EH (cell line): ENCODE measurements at regions not wholly inside any gene's neighbourhood (a gene's known extent, or its start where the extent isn't known, plus 50 kb on each side); places are given as distances from the start of the nearest gene placed in this dataset.

Source experiments
- DNase-seq: peaks from one replicate; pipeline ENCODE4 v3.0.0-alpha.2; 2015; ENCODE audit warnings: low read depth

DNA sequence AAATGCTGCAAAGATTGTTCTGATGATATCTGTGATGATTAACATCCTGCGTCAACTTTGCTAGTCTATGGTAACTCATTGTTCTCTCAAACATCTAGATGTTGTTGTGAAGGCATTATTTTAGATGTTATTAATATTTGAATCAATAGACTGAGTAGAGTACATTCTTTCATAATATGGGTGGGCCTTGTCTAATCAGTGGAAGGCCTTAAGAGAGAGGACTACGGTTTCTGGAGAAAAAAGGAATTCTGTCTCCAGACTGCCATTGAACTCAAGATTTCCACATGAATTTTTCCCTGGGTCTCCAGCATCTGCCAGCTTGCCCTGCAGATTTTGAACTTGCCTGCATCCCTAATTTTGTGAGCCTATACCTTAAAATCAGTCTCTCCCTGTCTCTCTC, 2381.1 kb upstream of the AGA start:
- no peak for DNase-seq

DNA sequence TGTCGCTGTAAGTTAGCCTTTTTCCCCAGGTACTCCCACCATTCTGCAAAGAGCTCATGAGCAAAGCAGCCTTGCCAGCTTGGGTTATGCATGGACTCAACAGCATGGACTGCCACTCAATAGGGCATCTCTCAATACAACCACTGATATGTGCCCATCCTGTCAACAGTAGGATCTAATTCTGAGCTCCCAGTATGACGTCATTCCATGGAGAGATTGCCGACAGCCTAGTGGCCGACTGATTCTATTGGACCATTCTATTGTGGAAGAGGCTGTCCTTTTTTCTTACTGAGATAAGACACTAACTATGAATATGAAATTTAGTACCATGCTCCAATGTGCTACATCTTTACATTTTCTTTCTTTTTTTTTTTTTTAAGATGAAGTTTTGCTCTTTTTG, 2389.0 kb upstream of the AGA start:
- no peak for DNase-seq

DNA sequence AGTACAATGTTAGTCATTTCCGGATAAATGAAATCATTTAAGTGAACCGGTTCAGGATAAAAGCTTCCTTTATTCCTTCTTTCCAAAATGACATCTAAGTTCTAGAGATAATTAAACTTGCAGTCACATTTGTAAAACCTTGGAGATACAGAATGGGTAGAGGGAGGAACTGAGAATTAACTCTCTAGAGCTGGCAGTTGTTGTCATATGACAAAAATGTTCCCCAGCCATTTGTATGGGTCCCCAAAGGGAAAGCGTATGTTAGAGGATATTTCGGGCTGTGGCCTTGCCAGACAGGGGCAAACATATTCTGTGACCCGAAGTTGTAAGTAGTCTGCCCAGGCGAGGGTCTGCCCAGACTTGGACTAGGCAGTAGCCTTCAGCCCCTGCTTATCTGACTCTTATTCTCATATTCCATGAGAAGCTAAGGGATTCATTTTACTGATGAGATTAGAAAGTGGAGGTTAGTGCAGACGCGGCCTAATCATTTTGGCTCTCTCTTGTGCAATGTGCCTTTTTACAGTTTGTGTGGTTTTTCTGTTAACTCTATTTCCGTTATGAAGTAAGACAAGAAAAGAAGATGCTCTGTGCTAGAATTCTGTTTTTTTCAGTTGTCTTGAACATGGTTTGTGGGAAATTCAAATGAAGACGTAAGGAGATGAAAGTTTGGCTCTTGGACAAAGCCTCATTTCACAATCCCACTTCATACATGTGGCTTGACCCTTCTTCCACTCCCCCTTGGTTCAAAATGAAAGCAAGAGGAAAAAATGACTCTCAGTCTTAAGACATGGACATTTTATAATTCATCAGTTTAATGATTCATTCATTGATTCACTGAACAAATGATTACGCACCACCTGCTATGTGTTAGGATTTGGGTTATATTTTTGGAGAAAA, 2394.2 kb upstream of the AGA start:
- DNase-seq, result no peak

DNA sequence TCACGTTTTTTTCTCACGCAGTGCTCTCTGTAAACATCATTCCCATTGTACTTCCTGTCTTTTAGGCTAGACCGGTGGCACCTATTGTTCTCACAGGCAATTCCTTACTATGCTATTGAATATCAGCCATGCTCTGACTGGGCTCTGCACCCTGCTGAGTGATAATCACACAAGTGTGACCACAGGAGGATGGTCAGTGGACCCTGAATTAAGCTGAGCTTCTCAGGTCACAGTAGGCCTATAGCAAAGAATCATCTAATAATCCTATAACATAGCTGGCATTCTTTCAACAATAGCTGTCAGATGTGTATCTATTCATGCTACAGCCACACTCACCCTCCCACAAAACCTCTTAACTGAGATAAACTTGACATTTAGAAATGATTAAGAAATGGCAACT, 2399.8 kb upstream of the TENM3 start:
- DNase-seq, result no peak

DNA sequence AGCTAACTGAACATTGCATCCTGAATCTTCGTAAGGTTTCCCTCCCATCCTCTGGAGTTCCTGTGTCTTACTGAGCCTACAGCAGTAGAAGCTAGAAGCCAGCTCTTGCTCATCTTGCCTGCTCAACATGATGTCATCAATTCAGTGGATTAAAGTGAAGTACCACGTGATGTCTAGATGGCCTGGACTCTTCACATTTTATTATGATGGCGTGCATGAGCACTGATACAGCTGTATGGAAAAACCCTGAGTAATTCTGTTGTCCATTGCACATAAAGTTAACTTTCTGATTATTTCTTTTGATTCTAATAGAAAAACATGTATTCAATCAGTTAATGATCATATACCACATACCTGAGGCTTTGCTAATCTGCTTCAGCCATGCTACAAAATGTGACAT, 2387.7 kb upstream of the TENM3 start:
- no peak for DNase-seq

DNA sequence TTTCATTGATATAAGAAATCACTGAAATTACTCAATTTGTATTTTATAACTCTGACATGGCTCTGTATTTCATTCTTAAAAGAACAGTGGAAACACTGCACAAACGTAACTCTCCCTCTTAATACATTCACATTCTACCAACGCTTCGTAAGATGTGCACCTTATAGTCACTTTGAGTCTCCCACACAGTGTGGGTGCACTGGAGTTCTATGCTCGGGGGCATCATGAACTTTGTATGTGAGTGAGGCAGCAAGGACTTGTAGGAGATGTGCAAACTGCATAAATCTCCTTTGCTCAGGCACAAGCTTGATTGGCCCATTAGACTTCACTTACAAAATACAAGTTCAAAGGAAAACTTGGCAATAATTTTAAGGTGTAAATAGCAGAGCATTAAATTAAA, 2385.0 kb upstream of the TENM3 start:
- no peak for DNase-seq

DNA sequence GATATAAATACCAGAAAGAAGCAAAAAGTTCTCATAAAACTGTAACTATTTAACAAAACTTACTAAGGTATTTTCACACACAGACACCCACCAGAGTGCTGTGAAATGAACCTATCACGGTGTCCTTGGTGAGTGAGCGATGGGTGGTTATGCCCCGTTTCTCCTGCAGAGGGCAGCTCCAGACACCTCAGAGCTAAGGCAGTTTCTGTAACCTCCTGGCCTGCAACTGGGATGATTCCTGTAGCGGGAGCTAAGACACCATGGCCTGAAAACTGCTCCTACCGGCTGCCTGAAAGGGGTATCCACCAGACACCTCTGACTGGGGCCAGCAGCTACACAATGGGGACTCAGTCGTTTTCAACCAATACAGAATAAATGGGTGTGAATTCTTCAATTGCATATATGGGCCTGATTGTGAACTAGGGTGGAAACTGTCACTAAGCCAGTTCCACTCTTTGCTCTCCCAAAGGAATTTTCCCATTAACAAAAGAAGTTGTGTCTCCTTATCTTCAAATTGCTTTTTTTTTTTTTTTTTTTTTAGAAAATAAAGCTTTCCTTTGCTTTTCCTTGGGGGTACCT, 2375.8 kb upstream of the TENM3 start:
- no peak for DNase-seq

DNA sequence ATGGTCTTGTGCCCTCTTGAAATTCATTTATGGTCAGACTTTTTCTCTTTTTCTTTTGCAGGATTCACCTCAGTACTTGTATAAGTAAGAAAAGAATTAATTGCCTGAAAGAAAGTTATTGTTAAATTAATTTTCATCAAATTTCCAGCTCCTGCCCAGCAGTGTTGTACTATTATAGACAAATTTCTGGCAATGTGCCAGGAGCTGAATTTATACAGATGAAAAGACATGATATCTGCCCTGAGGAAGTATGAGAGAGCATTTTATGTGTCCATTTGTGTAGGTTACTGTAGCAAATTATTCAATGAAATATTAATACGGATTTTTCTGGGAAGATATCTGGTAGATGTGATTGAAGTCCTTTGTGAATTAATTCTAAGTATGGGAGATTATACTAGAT, 2371.5 kb upstream of the TENM3 start:
- no peak for DNase-seq

DNA sequence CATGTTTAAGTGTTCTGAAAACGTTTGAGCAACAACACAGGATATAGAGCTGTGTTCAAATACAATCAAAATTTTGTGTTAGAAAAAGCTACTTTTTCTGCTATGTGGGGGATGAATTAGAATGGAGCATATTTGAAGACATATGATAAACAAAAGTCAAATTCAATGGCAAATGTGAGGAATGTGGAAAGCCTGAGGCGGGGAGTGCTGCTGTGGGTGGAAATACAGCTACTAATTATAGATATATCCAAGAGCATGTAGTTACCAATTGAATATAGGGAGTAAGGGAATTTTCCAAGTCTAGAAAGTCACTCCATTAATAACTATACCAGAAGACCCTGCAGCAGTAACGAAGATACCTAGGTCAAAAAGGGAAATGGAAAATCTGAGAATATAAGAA, 2370.4 kb upstream of the TENM3 start:
- DNase-seq, result no peak

DNA sequence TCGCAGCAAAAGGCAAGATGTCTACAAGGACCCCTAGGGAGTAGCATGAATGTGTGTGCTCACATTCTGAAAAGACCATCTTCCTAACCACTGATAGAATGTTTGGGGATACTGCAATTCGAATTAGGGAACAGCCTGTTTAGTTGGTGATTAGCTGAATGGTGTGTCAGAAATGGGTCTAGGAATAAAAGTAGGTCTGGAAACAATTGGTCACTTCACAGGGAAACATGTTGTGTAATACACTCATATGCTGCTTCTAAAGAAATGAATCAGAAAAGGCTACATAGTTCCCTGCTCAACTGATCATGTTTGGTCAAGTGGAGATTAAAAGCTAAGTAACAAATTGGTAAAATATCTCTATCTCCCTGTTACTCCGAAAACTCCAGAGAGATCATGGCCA, 2362.4 kb upstream of the TENM3 start:
- no peak for DNase-seq

DNA sequence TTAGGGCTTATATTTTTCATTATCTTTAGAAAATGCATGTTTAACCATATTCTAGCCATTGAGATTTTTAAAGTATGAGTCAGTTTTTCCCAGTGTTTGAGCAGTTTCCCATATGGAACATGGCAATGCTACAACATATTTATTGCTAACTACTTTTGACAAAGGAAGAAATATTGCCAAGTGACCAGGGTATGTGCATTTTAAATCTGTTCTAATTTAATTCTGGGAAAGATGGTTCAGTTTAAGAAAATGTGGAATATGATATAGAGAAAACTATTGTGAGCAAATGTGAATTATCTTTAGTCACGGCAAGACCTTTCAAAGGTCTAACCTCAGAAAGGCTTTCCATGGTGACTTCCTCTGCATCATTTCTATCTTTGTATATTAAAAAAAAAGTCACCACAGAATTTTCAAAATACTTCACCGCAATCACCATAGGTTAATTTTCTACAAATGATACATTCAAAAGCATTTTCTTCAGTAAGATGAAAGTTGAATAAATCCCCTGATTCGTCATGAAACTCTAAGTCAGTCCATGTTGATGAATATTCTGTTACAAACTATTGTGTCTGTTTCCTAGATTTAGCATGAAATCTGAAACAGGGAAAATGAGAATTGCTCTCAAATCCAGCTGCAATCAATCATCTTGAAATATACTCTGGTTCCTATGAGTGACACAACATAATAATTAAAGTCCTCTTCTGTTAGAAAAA, 2349.0 kb upstream of the TENM3 start:
- DNase-seq, result no peak

DNA sequence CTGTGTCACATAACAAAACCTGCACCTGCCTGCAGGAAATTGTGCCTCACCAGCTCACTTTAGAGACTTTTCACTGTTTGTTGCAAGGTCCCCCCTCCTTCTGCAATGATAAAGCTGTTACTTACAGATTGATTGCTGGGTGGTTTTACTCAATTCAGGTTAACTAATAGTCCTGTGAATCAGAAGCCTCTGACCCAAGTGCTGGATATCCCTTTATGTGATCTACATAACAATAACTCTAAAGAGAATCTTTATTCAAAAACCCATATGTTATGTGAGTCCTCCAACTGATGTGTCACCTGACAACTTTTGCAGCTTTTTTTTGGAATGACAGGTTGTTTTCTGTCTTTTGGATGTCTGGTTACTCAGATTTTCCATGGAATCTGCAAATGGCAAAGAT, 2323.6 kb upstream of the TENM3 start:
- DNase-seq, result no peak

DNA sequence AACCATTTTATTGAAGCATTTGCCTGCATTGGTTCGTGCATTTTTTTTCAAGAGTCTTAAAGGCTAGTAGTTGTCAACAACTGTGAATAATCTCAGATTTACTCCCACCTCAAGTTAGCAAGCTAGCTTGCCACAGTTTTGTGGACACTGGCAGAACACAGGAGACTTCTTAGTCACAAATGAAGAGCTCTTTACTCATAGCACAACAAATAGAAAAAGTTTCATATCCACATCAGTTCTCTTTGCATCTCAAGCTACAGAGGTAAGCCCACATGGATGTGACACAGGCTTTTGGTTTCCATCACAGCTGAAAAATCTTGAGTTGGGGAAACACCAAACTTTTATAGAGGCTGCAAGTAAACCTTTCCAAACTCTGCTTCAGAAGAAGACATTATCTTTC, 2315.7 kb upstream of the TENM3 start:
- no peak for DNase-seq

DNA sequence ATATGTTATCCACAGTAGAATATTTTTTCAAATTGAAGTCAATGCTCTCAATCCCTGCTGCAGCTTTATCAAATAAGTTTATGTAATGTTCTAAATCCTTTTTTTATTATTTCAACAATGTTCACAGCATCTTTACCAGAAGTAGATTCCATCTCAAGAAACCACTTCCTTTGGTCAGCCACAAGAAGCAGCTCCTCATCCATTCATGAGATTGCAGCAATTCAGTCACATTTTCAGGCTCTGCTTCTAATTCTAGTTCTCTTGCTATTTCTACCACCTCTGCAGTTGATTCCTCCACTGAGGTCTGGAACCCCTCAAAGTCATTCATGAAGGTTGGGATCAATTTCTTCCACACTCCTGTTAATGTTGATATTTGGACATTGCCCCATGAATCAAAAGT, 2301.3 kb upstream of the TENM3 start:
- DNase-seq, result no peak

DNA sequence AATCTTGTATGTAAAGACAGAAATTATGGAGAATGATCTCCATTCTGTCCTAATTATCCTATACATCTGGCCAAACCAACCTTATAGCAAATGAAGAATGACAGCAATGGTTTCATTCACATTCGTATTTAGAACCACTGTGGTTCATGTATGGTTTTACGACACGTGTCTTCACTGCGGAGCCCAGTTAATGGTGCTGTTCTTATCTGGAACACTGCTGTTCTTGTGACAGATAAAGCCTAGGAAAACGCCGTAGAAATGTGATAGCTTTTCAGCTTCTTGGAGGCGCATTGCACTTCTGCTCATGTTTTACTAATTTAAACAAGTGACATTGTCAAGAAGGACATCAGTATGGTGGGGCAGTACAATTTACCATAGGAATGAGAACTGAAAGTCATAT, 2266.4 kb upstream of the TENM3 start:
- DNase-seq, result no peak

DNA sequence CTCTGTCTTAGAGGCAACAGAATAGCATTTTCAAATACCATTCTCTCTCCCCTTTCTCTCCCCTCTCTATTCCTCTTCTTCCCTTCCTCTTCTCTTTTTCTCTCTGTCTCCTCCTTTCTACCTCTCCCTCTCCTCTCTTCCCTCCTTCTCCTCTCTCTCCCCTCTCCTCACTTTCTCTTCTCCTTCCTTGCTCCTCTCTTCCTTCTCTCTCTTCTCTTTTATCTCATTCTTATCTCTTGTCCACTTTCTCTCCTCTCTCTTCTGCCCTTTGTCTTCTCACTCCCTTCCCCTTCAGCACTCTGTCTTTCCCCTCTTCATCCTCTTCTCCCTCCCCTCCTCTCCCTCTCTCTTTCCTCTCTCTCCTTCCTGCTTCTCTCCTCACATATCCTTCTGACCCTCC, 2265.8 kb upstream of the TENM3 start:
- DNase-seq, result no peak

DNA sequence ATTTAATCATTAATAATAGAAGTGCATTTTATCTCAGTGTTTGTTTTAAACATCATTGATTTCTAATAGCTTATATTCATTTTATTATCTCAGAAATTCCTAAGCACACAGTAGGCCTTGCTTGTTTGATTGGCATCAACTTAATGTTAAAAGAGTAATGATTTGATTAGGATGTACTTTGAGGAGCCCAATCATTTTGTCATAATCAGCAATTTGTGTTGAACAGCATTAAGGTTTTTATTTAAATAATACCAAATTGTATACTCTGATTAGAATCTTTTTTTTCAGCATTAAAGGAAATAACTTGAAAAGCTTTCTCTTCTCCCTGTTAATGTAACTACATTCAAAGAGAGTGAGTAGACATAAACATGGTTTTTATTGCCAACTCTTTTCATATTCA, 2262.0 kb upstream of the TENM3 start:
- no peak for DNase-seq

DNA sequence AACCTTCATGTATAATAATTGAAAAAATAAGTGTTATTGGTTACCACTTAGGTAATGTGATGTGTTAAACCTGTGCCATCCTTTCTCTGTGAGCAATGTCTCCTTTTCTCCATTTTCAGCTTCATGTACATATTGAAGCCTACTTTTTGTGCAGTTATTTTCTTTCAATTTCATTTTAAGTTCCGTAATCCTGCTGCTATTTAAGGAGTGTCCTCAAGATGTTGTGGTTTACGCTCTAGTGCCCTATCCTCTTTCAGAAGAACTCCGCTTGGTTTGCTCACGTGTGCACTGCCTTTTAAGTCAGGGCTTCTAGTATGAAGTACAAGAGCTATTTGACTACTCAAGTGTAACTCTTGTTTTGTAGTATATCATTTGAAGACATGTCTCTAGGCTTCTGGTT, 2253.2 kb upstream of the TENM3 start:
- no peak for DNase-seq

DNA sequence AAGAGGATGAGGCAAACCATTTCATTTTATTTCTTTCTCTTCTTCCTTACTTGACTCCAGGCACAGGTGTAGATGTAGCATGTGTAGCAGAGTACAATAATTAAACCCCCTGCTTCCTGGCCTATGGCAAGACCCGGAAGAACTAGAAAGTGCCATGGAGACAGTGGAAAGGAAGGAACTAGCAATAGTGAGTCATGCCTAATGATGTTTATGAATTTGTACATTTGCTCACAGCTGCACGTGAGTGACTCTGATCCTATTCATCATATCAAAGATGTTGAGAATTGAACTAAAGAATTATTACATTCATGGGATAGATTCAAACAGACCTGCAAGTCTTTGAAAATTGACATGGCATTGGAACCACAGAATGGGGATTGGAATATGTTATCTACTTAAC, 2233.9 kb upstream of the TENM3 start:
- no peak for DNase-seq

DNA sequence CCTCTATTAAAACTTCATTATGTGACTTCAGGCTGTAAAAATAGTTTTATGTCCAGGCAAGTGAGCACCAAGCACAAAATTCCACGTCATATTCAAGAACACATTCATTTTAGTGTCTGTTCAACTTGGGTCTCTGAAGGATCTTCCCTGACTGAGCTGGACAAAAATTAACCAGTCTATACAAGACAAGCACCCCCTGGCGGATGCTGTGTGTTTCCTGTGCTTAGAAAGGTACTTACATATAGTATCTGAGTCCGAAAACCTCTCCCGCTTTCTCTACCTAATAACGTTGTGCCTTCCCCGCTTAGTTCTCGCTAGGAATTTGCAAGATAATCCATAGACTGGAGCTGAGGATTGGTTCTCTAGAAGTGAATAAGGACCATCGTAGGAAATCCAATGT, 2214.5 kb upstream of the TENM3 start:
- no peak for DNase-seq

DNA sequence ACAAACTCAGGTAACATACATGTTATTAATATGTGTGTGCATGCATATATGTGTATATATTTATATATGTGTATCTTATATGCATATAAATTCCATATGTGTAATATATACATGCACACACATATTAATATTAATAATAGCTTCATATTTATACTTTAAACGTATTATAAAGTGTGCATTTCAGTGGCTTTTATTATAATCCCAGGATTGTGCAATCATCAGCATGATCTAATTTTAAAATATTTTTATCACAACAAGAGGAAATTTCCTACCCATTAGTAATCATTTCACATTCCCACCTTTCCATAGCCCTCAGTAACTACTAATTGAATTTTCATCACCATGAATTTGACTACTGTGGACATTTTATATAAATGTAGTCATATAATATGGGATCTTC, 2211.9 kb upstream of the TENM3 start:
- no peak for DNase-seq

DNA sequence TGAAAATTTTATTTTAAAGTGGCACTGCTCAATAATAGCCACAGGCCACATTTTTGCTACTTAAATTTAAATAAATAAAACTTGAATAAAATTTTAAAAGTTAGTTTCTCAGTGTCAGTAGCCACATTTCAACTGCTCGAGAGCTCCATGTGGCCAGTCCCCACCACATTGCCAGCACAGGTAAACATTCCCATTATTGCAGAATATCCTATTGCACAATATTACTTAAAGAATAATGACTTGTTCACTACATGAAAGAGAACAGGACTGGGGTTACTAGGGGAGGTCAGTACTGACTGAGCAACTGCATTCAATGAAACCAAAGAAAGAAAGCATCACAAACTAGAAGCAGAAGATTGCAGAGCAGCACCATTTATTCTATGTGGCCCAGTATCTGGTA, 2201.6 kb upstream of the TENM3 start:
- DNase-seq, result no peak

DNA sequence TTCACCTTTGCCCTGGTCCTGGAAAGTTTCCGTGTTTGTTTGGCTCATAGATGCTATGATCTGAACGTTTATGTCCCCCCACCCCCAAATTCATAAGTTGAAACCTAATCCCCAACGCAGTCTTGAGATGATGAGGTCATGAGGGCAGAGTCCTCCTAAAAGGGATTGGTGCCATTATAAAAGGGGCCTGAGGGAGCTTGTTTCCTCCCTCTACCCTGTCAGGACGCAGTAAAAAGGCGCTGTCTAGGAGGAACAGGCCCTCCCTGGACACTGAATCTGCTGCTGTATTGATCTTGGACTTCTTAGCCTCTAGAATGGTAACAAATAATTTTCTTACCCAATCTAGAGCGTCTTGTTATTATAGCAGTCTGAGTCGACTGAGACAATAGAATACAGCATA, 2190.6 kb upstream of the TENM3 start:
- DNase-seq, result no peak
